ENCODE measurements at regions not wholly inside any gene's neighbourhood (a gene's known extent, or its start where the extent isn't known, plus 50 kb on each side); places are given as distances from the start of the nearest gene placed in this dataset.

DNA sequence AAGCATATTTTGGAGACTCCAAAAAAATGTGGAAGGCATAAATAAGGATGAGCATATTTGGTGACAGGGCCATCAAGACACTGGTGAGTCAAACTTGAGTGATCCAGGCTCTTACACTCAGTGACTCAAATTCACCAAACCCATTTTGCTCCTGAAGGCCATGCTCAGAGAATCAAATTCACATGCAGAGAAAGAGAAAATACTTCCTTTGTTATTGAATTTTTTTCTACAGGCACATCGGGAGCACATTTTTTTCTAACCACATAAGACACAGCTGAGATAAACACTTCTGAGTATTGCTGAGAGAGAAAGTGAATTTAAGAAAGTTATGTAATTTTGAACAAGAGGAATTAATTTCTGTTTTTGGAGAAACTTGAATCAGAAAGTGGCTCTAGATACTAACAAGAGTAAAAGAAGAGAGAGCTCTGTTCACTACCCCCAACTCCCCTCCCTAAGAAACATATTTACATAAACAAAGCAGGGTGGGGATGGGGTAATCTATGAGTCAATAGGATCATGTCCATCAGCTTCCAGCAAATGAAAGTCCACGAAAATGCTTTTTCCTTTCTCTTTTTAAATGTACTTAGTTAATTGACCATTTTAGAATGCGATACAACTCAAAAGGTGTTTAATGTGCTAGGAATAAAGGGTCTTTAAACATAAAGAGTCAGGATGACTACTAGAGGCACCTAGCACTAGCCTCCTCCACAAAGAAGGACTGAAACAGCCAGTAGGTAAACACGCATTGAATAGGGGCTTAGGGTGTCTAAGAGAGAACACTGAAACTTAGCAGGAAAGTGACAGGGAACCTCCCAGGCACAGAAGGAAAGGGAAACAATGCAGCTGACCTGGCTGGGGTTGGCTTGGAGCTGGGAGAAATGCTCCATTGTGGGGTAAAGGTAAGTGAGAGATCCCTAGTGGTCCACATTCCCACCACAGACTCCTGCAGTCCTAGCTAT, 152.3 kb downstream of the KCNE4 start:
- peak; percentile 75 for DNase-seq (ENCODE audit: low read depth, low spot score)

DNA sequence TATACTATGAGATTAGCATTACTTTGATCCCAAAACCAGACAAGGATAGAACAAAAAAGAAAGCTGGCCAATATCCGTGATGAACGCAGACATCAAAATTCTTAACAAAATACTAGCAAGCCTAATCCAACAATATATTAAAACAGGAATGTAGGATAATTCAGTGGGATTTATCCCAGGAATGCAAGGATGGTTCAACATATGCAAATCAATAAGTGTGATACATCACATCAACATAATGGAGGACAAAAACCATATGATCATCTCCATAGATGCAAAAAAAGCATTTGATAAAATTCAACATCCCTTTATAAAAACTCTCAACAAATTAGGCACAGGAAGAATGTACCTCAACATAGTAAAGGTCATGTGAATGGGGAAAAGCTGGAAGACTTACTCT, 158.5 kb downstream of the KCNE4 start:
- DNase-seq (ENCODE audit: low read depth, low spot score), result no peak
- in situ Hi-C loops (cut with HindIII; ENCODE audit: low sequenced_read_pairs), result no loop called here
- no peak overlapping the region for H3K4me3 ChIP-seq (ENCODE audit: low read depth, low read length)
- TF ChIP-seq, protein P1, sequence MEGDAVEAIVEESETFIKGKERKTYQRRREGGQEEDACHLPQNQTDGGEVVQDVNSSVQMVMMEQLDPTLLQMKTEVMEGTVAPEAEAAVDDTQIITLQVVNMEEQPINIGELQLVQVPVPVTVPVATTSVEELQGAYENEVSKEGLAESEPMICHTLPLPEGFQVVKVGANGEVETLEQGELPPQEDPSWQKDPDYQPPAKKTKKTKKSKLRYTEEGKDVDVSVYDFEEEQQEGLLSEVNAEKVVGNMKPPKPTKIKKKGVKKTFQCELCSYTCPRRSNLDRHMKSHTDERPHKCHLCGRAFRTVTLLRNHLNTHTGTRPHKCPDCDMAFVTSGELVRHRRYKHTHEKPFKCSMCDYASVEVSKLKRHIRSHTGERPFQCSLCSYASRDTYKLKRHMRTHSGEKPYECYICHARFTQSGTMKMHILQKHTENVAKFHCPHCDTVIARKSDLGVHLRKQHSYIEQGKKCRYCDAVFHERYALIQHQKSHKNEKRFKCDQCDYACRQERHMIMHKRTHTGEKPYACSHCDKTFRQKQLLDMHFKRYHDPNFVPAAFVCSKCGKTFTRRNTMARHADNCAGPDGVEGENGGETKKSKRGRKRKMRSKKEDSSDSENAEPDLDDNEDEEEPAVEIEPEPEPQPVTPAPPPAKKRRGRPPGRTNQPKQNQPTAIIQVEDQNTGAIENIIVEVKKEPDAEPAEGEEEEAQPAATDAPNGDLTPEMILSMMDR (IDR thresholded peaks at IDR 0.05; ENCODE audit: low read depth, low read length), result no peak

More for the DNA sequence above, 152.3 kb downstream of the KCNE4 start:
- H3K4me3 ChIP-seq (ENCODE audit: low read depth, low read length), result no peak overlapping the region
- TF ChIP-seq, protein P1 (IDR thresholded peaks at IDR 0.05; ENCODE audit: low read depth, low read length), result no peak
- in situ Hi-C loops (cut with HindIII; ENCODE audit: low sequenced_read_pairs), result no loop called here

GRCh38 chr2:223214394-223215253, 162.6 kb downstream of the KCNE4 start:
- TF ChIP-seq, protein P1 (IDR thresholded peaks at IDR 0.05; ENCODE audit: low read depth, low read length), result no peak
- H3K4me3 ChIP-seq (ENCODE audit: low read depth, low read length), result no peak overlapping the region
- DNase-seq (ENCODE audit: low read depth, low spot score), result no peak
- in situ Hi-C loops (cut with HindIII; ENCODE audit: low sequenced_read_pairs), result no loop called here

DNA sequence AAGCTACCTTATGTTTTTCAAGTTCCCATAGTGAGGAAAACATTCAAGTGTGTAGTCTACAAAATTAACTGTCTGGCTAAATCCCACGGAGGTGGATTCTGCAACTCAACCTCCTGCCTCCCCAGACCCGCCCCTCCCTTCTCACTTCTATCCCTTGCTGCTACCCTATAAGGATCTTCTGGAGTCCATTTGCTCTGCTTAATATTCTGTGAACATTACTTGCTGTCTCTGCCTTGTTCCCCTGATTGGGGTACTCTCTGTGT, 163.2 kb downstream of the KCNE4 start:
- TF ChIP-seq, protein P1 (IDR thresholded peaks at IDR 0.05; ENCODE audit: low read depth, low read length), result no peak
- in situ Hi-C loops (cut with HindIII; ENCODE audit: low sequenced_read_pairs), result no loop called here
- no peak overlapping the region for H3K4me3 ChIP-seq (ENCODE audit: low read depth, low read length)
- peak; percentile 9 for DNase-seq (ENCODE audit: low read depth, low spot score)

- no peak overlapping the region for H3K4me3 ChIP-seq (ENCODE audit: low read depth, low read length)
- no peak for DNase-seq (ENCODE audit: low read depth, low spot score)
- in situ Hi-C loops (cut with HindIII; ENCODE audit: low sequenced_read_pairs), result no loop called here
- TF ChIP-seq, protein P1 (IDR thresholded peaks at IDR 0.05; ENCODE audit: low read depth, low read length), result no peak
Measured at GRCh38 chr2:223217373-223217772, 165.4 kb downstream of the KCNE4 start.

DNA sequence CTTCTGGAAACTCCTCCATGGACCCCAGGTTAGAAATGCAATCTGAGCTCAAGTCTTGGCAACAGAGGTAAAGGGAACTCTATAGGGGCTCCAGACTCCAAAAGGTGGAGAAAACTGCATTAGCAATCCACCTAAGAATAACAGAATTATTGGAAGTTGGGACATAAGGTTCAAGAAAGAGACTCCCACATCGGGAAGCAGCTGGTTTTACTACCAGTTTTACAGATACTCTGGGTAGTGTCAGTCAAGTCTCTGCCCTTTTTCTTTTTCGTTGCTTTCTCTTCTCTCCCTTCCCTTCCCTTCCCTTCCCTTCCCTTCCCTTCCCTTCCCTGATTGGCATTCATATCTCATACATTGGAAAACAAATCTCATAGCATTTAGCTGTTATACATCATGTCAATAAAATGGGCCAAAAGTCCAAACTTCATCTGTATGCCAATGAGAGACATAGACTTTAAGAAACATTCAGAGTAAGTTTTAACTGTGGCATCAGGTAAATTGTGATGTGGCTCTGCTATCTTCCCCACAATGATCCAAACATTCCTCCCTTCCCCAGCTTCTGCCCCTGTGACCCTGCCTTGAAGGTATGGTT, 166.7 kb downstream of the KCNE4 start:
- H3K4me3 ChIP-seq (ENCODE audit: low read depth, low read length), result no peak overlapping the region
- TF ChIP-seq, protein P1 (IDR thresholded peaks at IDR 0.05; ENCODE audit: low read depth, low read length), result no peak
- no peak for DNase-seq (ENCODE audit: low read depth, low spot score)
- in situ Hi-C loops (cut with HindIII; ENCODE audit: low sequenced_read_pairs), result no loop called here
